ENCODE measurements at regions not wholly inside any gene's neighbourhood (a gene's known extent, or its start where the extent isn't known, plus 50 kb on each side); places are given as distances from the start of the nearest gene placed in this dataset.

GRCh38 chr17:69921046-69921445 lies 154.0 kb upstream of the KCNJ16 start:
- Histone ChIP-seq H3K4me1 (no peaks in the 10 kb centered on the region), H3K4me3 (no peak overlapping the region), H3K36me3 (replicated peaks) (no peaks in the 10 kb centered on the region), H3K27me3 (ENCODE audit: low read depth) (no peaks in the 10 kb centered on the region), H3K9me3 (no peaks in the 10 kb centered on the region)
- in situ Hi-C loops (cut with MboI; ENCODE audit: low sequenced_read_pairs): no loop called here
- DNase-seq (ENCODE audit: low spot score in 2 of 2): no peak

GRCh38 chr17:69928611-69929010 lies 146.4 kb upstream of the KCNJ16 start:
- Histone ChIP-seq H3K36me3 (replicated peaks) (no peaks in the 10 kb centered on the region), H3K27me3 (ENCODE audit: low read depth) (no peaks in the 10 kb centered on the region), H3K4me3 (no peak overlapping the region), H3K4me1 (no peaks in the 10 kb centered on the region), H3K9me3 (no peaks in the 10 kb centered on the region)
- in situ Hi-C loops (cut with MboI; ENCODE audit: low sequenced_read_pairs): no loop called here
- DNase-seq (ENCODE audit: low spot score in 2 of 2): no peak

GRCh38 chr17:69936996-69937395 lies 138.0 kb upstream of the KCNJ16 start:
- no peak overlapping the region for H3K4me3 ChIP-seq
- H3K9me3 ChIP-seq: no peaks in the 10 kb centered on the region
- no peaks in the 10 kb centered on the region for H3K4me1 ChIP-seq
- DNase-seq (ENCODE audit: low spot score in 2 of 2): no peak
- no peaks in the 10 kb centered on the region for H3K27me3 ChIP-seq (ENCODE audit: low read depth)
- in situ Hi-C loops (cut with MboI; ENCODE audit: low sequenced_read_pairs): no loop called here
- no peaks in the 10 kb centered on the region for H3K36me3 ChIP-seq (replicated peaks)

GRCh38 chr17:69943058-69943457 lies 132.0 kb upstream of the KCNJ16 start:
- in situ Hi-C loops (cut with MboI; ENCODE audit: low sequenced_read_pairs): no loop called here
- no peaks in the 10 kb centered on the region for H3K9me3 ChIP-seq
- no peak for DNase-seq (ENCODE audit: low spot score in 2 of 2)
- no peaks in the 10 kb centered on the region for H3K36me3 ChIP-seq (replicated peaks)
- no peaks in the 10 kb centered on the region for H3K27me3 ChIP-seq (ENCODE audit: low read depth)
- H3K4me3 ChIP-seq: no peak overlapping the region
- H3K4me1 ChIP-seq: no peaks in the 10 kb centered on the region

GRCh38 chr17:69944406-69944805 lies 130.6 kb upstream of the KCNJ16 start:
- H3K36me3 ChIP-seq (replicated peaks): no peaks in the 10 kb centered on the region
- in situ Hi-C loops (cut with MboI; ENCODE audit: low sequenced_read_pairs): no loop called here
- no peaks in the 10 kb centered on the region for H3K27me3 ChIP-seq (ENCODE audit: low read depth)
- H3K4me3 ChIP-seq: no peak overlapping the region
- H3K4me1 ChIP-seq: no peaks in the 10 kb centered on the region
- no peaks in the 10 kb centered on the region for H3K9me3 ChIP-seq
- DNase-seq (ENCODE audit: low spot score in 2 of 2): no peak

GRCh38 chr17:69945698-69946185 lies 129.3 kb upstream of the KCNJ16 start:
- H3K27me3 ChIP-seq (ENCODE audit: low read depth): no peaks in the 10 kb centered on the region
- DNase-seq (ENCODE audit: low spot score in 2 of 2): no peak
- in situ Hi-C loops (cut with MboI; ENCODE audit: low sequenced_read_pairs): no loop called here

GRCh38 chr17:69947027-69947759 lies 127.8 kb upstream of the KCNJ16 start:
- no peaks in the 10 kb centered on the region for H3K9me3 ChIP-seq
- no peaks in the 10 kb centered on the region for H3K4me1 ChIP-seq
- H3K27me3 ChIP-seq (ENCODE audit: low read depth): no peaks in the 10 kb centered on the region
- no peaks in the 10 kb centered on the region for H3K36me3 ChIP-seq (replicated peaks)
- no peak overlapping the region for H3K4me3 ChIP-seq
- DNase-seq (ENCODE audit: low spot score in 2 of 2): no peak
- in situ Hi-C loops (cut with MboI; ENCODE audit: low sequenced_read_pairs): no loop called here

More at GRCh38 chr17:69945698-69946185, 129.3 kb upstream of the KCNJ16 start:
- no peaks in the 10 kb centered on the region for H3K36me3 ChIP-seq (replicated peaks)
- H3K4me3 ChIP-seq: no peak overlapping the region
- no peaks in the 10 kb centered on the region for H3K4me1 ChIP-seq
- H3K9me3 ChIP-seq: no peaks in the 10 kb centered on the region

- Histone ChIP-seq H3K9me3 (no peaks in the 10 kb centered on the region), H3K4me1 (no peaks in the 10 kb centered on the region), H3K36me3 (replicated peaks) (no peaks in the 10 kb centered on the region), H3K4me3 (no peak overlapping the region), H3K27me3 (ENCODE audit: low read depth) (no peaks in the 10 kb centered on the region)
- in situ Hi-C loops (cut with MboI; ENCODE audit: low sequenced_read_pairs): no loop called here
- no peak for DNase-seq (ENCODE audit: low spot score in 2 of 2)
Measured at GRCh38 chr17:69948406-69948805, 126.6 kb upstream of the KCNJ16 start.

- Histone ChIP-seq H3K36me3 (replicated peaks) (no peaks in the 10 kb centered on the region), H3K27me3 (ENCODE audit: low read depth) (no peaks in the 10 kb centered on the region), H3K4me1 (no peaks in the 10 kb centered on the region), H3K9me3 (no peaks in the 10 kb centered on the region), H3K4me3 (no peak overlapping the region)
- in situ Hi-C loops (cut with MboI; ENCODE audit: low sequenced_read_pairs): no loop called here
- DNase-seq (ENCODE audit: low spot score in 2 of 2): no peak
Measured at GRCh38 chr17:69949496-69949895, 125.5 kb upstream of the KCNJ16 start.

GRCh38 chr17:69949973-69950695 lies 124.9 kb upstream of the KCNJ16 start:
- H3K27me3 ChIP-seq (ENCODE audit: low read depth): no peaks in the 10 kb centered on the region
- H3K36me3 ChIP-seq (replicated peaks): no peaks in the 10 kb centered on the region
- no peaks in the 10 kb centered on the region for H3K9me3 ChIP-seq
- no peak for DNase-seq (ENCODE audit: low spot score in 2 of 2)
- no peaks in the 10 kb centered on the region for H3K4me1 ChIP-seq
- no peak overlapping the region for H3K4me3 ChIP-seq
- in situ Hi-C loops (cut with MboI; ENCODE audit: low sequenced_read_pairs): no loop called here

- no peaks in the 10 kb centered on the region for H3K4me1 ChIP-seq
- in situ Hi-C loops (cut with MboI; ENCODE audit: low sequenced_read_pairs): no loop called here
- no peaks in the 10 kb centered on the region for H3K27me3 ChIP-seq (ENCODE audit: low read depth)
- H3K36me3 ChIP-seq (replicated peaks): no peaks in the 10 kb centered on the region
- DNase-seq (ENCODE audit: low spot score in 2 of 2): no peak
- no peaks in the 10 kb centered on the region for H3K9me3 ChIP-seq
- H3K4me3 ChIP-seq: no peak overlapping the region
Measured at GRCh38 chr17:69950701-69951418, 124.2 kb upstream of the KCNJ16 start.

- Histone ChIP-seq H3K27me3 (ENCODE audit: low read depth) (no peaks in the 10 kb centered on the region), H3K4me1 (no peaks in the 10 kb centered on the region), H3K9me3 (no peaks in the 10 kb centered on the region), H3K36me3 (replicated peaks) (no peaks in the 10 kb centered on the region), H3K4me3 (no peak overlapping the region)
- in situ Hi-C loops (cut with MboI; ENCODE audit: low sequenced_read_pairs): no loop called here
- DNase-seq (ENCODE audit: low spot score in 2 of 2): no peak
Measured at GRCh38 chr17:69954241-69954925, 120.6 kb upstream of the KCNJ16 start.

- no peak overlapping the region for H3K4me3 ChIP-seq
- peaks cover 3% of the 10 kb centered on the region; the same call in 1 of the 2 replicates for H3K9me3 ChIP-seq
- H3K27me3 ChIP-seq (ENCODE audit: low read depth): no peaks in the 10 kb centered on the region
- DNase-seq (ENCODE audit: low spot score in 2 of 2): no peak
- H3K4me1 ChIP-seq: no peaks in the 10 kb centered on the region
- no peaks in the 10 kb centered on the region for H3K36me3 ChIP-seq (replicated peaks)
- in situ Hi-C loops (cut with MboI; ENCODE audit: low sequenced_read_pairs): no loop called here
Measured at GRCh38 chr17:69958063-69958462, 117.0 kb upstream of the KCNJ16 start.

All from HAP-1 (cell line).